ENCODE measurements at regions not wholly inside any gene's neighbourhood (a gene's known extent, or its start where the extent isn't known, plus 50 kb on each side); places are given as distances from the start of the nearest gene placed in this dataset.
"Not testable (repeated sequence)": the region's sequence is repeated elsewhere in the genome, so short reads cannot be mapped to it uniquely, and the experiment has no call there.

GRCh38 chr7:73221724-73222123 is 86.9 kb downstream of the NSUN5 start:
- not testable (repeated sequence) for TF ChIP-seq CTCF (IDR thresholded peaks at IDR 0.05; ENCODE audit: low read depth, low read length, poor library complexity, severe bottlenecking); EZH2phosphoT487 (IDR thresholded peaks at IDR 0.05; ENCODE audit: borderline replicate concordance, low read length)
